ENCODE measurements at regions not wholly inside any gene's neighbourhood (a gene's known extent, or its start where the extent isn't known, plus 50 kb on each side); places are given as distances from the start of the nearest gene placed in this dataset.

DNA sequence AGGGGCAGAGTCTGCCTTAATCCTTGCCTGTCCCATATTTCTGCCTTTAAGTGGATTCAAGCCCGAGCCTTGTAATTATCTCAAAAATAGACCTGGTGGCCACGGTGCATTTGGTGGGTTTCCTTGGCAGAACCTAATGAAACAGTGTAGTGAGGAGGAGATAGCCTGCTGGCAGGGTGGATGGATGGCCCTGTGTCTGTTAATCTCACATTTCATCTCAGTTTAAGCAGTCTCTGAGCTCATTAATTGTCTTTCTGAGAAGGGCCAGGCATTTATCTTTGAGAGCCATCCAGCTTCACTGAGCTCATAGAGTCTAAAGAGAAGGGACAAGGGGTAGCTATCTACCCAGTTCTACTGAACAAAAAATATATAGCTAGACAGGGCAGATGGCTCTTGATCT is 364.0 kb upstream of the EEF2KMT start:
- TF ChIP-seq, protein P1, sequence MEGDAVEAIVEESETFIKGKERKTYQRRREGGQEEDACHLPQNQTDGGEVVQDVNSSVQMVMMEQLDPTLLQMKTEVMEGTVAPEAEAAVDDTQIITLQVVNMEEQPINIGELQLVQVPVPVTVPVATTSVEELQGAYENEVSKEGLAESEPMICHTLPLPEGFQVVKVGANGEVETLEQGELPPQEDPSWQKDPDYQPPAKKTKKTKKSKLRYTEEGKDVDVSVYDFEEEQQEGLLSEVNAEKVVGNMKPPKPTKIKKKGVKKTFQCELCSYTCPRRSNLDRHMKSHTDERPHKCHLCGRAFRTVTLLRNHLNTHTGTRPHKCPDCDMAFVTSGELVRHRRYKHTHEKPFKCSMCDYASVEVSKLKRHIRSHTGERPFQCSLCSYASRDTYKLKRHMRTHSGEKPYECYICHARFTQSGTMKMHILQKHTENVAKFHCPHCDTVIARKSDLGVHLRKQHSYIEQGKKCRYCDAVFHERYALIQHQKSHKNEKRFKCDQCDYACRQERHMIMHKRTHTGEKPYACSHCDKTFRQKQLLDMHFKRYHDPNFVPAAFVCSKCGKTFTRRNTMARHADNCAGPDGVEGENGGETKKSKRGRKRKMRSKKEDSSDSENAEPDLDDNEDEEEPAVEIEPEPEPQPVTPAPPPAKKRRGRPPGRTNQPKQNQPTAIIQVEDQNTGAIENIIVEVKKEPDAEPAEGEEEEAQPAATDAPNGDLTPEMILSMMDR (optimal IDR thresholded peaks at IDR 0.05 in 1 of 3, IDR thresholded peaks at IDR 0.05 in 1 of 3, conservative IDR thresholded peaks at IDR 0.05 in 1 of 3; ENCODE audit: extremely low read depth in 1 of 3, insufficient read depth in 2 of 3, low read length in 3 of 3): no peak
- TF ChIP-seq EZH2 (IDR thresholded peaks at IDR 0.05; ENCODE audit: low read length): no peak

Data from keratinocyte (primary cell).